Loucy (cell line): ENCODE measurements at regions not wholly inside any gene's neighbourhood (a gene's known extent, or its start where the extent isn't known, plus 50 kb on each side); places are given as distances from the start of the nearest gene placed in this dataset.

ENCODE experiments used
- H2AFZ ChIP-seq: fragments of 200-600 bp; sonication (generic); 2 replicates; pipeline ENCODE4 v1.6.0; 2016; ENCODE audit warnings: antibody characterized with exemption, mild to moderate bottlenecking, low read length, moderate library complexity
- H3F3A ChIP-seq: fragments of 200-600 bp; 2 replicates; pipeline ENCODE4 v1.6.0; 2016; ENCODE audit warnings: antibody characterized with exemption, low read depth, mild to moderate bottlenecking
- H3K27me3 ChIP-seq: fragments of 200-600 bp; sonication (generic); 2 replicates; pipeline ENCODE4 v1.6.1; 2014; ENCODE audit warnings: low read length, mild to moderate bottlenecking; ENCODE audit not compliant: insufficient read depth, poor library complexity, severe bottlenecking
- H3K36me3 ChIP-seq: fragments of 200-600 bp; sonication (generic); 2 replicates; pipeline ENCODE4 v1.6.1; 2016; ENCODE audit warnings: low read length; ENCODE audit not compliant: insufficient read depth
- H3K4me1 ChIP-seq: fragments of 200-600 bp; sonication (generic); 2 replicates; pipeline ENCODE4 v1.5.1; 2014; ENCODE audit warnings: low read length, mild to moderate bottlenecking; ENCODE audit not compliant: insufficient read depth, poor library complexity, severe bottlenecking
- H3K4me2 ChIP-seq: fragments of 200-600 bp; sonication (generic); 2 replicates; pipeline ENCODE4 v1.6.0; 2014; ENCODE audit warnings: antibody characterized with exemption, low read length, low read depth, mild to moderate bottlenecking; ENCODE audit not compliant: poor library complexity, severe bottlenecking
- H3K4me3 ChIP-seq: fragments of 200-600 bp; sonication (generic); 2 replicates; pipeline ENCODE4 v1.5.1; 2014; ENCODE audit warnings: low read length, mild to moderate bottlenecking, mixed read lengths; ENCODE audit not compliant: poor library complexity, severe bottlenecking
- H3K79me2 ChIP-seq: fragments of 200-600 bp; sonication (generic); 2 replicates; pipeline ENCODE4 v1.6.1; 2014; ENCODE audit warnings: low read length; ENCODE audit not compliant: insufficient read depth
- H3K9ac ChIP-seq: fragments of 200-600 bp; sonication (generic); 2 replicates; pipeline ENCODE4 v1.6.0; 2014; ENCODE audit warnings: mild to moderate bottlenecking, low read depth, low read length, moderate library complexity; ENCODE audit not compliant: poor library complexity, severe bottlenecking
- H3K9me2 ChIP-seq: fragments of 200-600 bp; sonication (generic); replicated peaks from 2 replicates; pipeline ENCODE4 v1.6.1; 2016; ENCODE audit warnings: low read depth, low read length, mixed read lengths
- H3K9me3 ChIP-seq: fragments of 200-600 bp; sonication (generic); 2 replicates; pipeline ENCODE4 v1.6.1; 2014; ENCODE audit warnings: mild to moderate bottlenecking, antibody characterized with exemption, low read length, low read depth; ENCODE audit not compliant: insufficient read depth
- H4K20me1 ChIP-seq: fragments of 200-600 bp; sonication (generic); 2 replicates; pipeline ENCODE4 v1.6.0; 2014; ENCODE audit warnings: antibody characterized with exemption, low read length, mild to moderate bottlenecking; ENCODE audit not compliant: insufficient read depth, poor library complexity, severe bottlenecking
- CTCF ChIP-seq: fragments of 200-600 bp; sonication (generic); conservative IDR thresholded peaks from 2 replicates; pipeline ENCODE4 v1.5.1; 2014; ENCODE audit warnings: mild to moderate bottlenecking, antibody characterized with exemption, low read length
- EZH2phosphoT487 ChIP-seq: fragments of 200-600 bp; IDR thresholded peaks from 2 replicates; pipeline ENCODE4 v1.6.1; 2018; ENCODE audit warnings: antibody characterized with exemption, mild to moderate bottlenecking, moderate library complexity, borderline replicate concordance

- no peak overlapping the region for H2AFZ ChIP-seq
- H3K4me3 ChIP-seq = no peak overlapping the region
- no peaks in the 10 kb centered on the region for H4K20me1 ChIP-seq
- H3K9me3 ChIP-seq = no peaks in the 10 kb centered on the region
- no peaks in the 10 kb centered on the region for H3K27me3 ChIP-seq
- no peaks in the 10 kb centered on the region for H3K9me2 ChIP-seq
- no peak overlapping the region for H3K4me2 ChIP-seq
- no peaks in the 10 kb centered on the region for H3K79me2 ChIP-seq
- no peaks in the 10 kb centered on the region for H3K36me3 ChIP-seq
- no peaks in the 10 kb centered on the region for H3K4me1 ChIP-seq
- H3F3A ChIP-seq = no peaks in the 10 kb centered on the region
- no peak overlapping the region for H3K9ac ChIP-seq
- TF ChIP-seq EZH2phosphoT487 (no peak), CTCF (no peak)
These were observed 545.7 kb downstream of the TBL1XR1 start for GRCh38 chr3:176651622-176652021.

GRCh38 chr3:176650478-176650877, 546.8 kb downstream of the TBL1XR1 start:
- Histone ChIP-seq H2AFZ (no peak overlapping the region), H3K9me3 (no peaks in the 10 kb centered on the region), H3K4me1 (no peaks in the 10 kb centered on the region), H3K27me3 (no peaks in the 10 kb centered on the region), H3K4me3 (no peak overlapping the region), H3K79me2 (no peaks in the 10 kb centered on the region), H3K9me2 (no peaks in the 10 kb centered on the region), H3K36me3 (no peaks in the 10 kb centered on the region), H4K20me1 (no peaks in the 10 kb centered on the region), H3F3A (no peaks in the 10 kb centered on the region), H3K9ac (no peak overlapping the region), H3K4me2 (no peak overlapping the region)
- TF ChIP-seq CTCF (peak; percentile 42), EZH2phosphoT487 (no peak)

GRCh38 chr3:176647987-176648386, 549.3 kb downstream of the TBL1XR1 start:
- Histone ChIP-seq H3K9ac (no peak overlapping the region), H3K4me3 (no peak overlapping the region), H3K36me3 (no peaks in the 10 kb centered on the region), H3K9me2 (no peaks in the 10 kb centered on the region), H3K79me2 (no peaks in the 10 kb centered on the region), H2AFZ (no peak overlapping the region), H3K4me2 (no peak overlapping the region), H3K4me1 (no peaks in the 10 kb centered on the region), H3K9me3 (no peaks in the 10 kb centered on the region), H3F3A (no peaks in the 10 kb centered on the region), H4K20me1 (no peaks in the 10 kb centered on the region), H3K27me3 (no peaks in the 10 kb centered on the region)
- TF ChIP-seq CTCF (no peak), EZH2phosphoT487 (no peak)
